GM12892 (cell line): ENCODE measurements at regions not wholly inside any gene's neighbourhood (a gene's known extent, or its start where the extent isn't known, plus 50 kb on each side); places are given as distances from the start of the nearest gene placed in this dataset.

Source experiments
- POLR2A ChIP-seq: IDR thresholded peaks from 2 replicates; pipeline ENCODE4 v1.6.1; 2011; ENCODE audit warnings: low read depth, low read length, control low read depth
- POLR2AphosphoS5 ChIP-seq: IDR thresholded peaks from 2 replicates; pipeline ENCODE4 v1.6.1; 2011; ENCODE audit warnings: low read depth, low read length, control low read depth

DNA sequence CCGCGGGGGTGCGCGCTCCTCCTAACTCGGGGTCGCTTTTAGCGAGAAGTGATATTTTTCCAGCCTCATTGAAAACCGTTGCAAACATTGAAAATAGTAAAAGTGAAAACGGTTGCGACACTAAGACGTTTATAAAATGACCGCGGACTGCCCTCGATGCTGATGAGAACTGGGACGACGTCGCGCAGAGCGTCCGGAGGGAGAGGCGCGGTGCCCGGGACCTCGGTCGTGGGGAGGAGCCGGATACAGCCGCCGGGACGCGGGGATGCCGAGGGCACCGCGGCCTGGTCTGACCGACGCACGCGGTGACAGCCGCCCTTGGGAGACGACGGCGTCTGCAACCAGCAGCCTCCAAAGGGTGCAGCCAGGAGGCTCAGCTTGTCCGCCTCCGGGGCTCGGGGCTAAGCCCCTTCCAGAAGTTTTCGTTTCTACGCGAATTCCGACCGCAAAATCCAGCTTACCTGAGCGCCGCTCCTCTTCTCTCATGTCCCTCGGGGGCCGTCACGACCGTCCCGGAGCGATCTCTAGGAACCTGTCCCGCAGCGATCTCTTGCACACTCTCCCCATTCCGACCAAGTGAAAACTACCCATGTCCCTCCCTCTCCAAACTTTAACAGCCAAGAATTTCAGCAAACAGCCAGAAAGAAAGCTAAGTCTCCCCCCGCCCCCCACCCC lies 144.4 kb upstream of the ETS2 start:
- TF ChIP-seq POLR2AphosphoS5 (no peak), POLR2A (no peak)
